Motor neuron (in vitro differentiated cells): ENCODE measurements at regions not wholly inside any gene's neighbourhood (a gene's known extent, or its start where the extent isn't known, plus 50 kb on each side); places are given as distances from the start of the nearest gene placed in this dataset.

Experiments used
- ATAC-seq, 8 experiments: fragments of 200-7000 bp; cut with Tn5 transposase; replicated peaks in 6 of 8; 2 replicates each; pipeline ENCODE4 v1.8.0; 2021; ENCODE audit warnings: mild to moderate bottlenecking in 8 of 8, moderate library complexity in 8 of 8
- H3K27ac ChIP-seq, 2 donors: fragments of 250-450 bp; sonication (Bioruptor Pico); 2 replicates each; pipeline ENCODE4 v1.9.0; 2021; ENCODE audit warnings: antibody characterized with exemption in 2 of 2, mild to moderate bottlenecking in 2 of 2, moderate library complexity in 1 of 2
- H3K4me1 ChIP-seq, 2 donors: fragments of 250-450 bp; sonication (Bioruptor Pico); replicated peaks in 1 of 2; 2 replicates each; pipeline ENCODE4 v1.6.1; 2021; ENCODE audit warnings: antibody characterized with exemption in 2 of 2, mild to moderate bottlenecking in 2 of 2, moderate library complexity in 1 of 2
- H3K4me3 ChIP-seq, 5 donors: fragments of 250-450 bp; sonication (Bioruptor Pico); 2 replicates each; pipeline ENCODE4 v1.9.0; 2021; ENCODE audit warnings: antibody characterized with exemption in 5 of 5, mild to moderate bottlenecking in 5 of 5, moderate library complexity in 4 of 5
- WGBS, 10 experiments: fragments of 450-650 bp; shearing (Covaris generic); methylation state at CpG; one replicate each; pipeline ENCODE4 v1.0.0; 2022; 5-methylcytosine and 5-hydroxymethylcytosine counted together
- in situ Hi-C, 9 experiments: fragments of 400-800 bp; cut with MboI; loops; one replicate each; pipeline ENCODE4 v1.15.0; 2021; ENCODE audit warnings: low sequenced_read_pairs in 9 of 9, low pct_unique_long_range_greater_than_20kb in 2 of 9; ENCODE audit not compliant: unreplicated experiment in 9 of 9

DNA sequence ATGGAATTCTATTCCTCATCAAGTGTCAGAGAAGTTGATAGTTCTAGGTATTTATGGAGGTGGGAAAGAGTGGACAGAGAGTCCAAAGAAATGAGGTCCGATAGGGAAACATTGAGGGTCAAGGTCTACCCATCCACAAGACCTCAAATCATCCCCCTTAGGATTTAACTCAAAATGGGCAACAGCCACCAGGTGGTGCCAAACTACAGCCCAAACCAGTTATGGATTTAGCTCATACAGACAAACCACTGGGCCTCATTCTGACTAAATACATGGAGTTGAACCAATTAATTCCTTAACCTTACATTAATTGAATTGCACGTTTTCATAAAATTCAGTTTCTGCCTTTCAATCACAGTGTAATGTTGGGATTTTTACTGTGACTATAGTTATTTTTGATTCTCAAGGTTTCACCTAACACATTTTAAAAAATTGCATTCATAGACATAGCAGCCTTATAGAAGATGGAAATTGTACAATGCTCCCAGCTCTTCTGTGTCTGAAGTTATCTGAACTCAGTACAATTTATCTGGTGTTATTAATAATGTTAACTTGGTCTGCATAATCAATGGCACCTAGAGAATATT, 98.2 kb upstream of the HNMT start:
- 0 to 40% (median 3%) methylated on average over 1 to 2 of the region's 2 CpGs; no CpG with 5 or more reads in 2 of the 10 experiments for WGBS, 10 experiments
- in situ Hi-C loops = no loop called here

DNA sequence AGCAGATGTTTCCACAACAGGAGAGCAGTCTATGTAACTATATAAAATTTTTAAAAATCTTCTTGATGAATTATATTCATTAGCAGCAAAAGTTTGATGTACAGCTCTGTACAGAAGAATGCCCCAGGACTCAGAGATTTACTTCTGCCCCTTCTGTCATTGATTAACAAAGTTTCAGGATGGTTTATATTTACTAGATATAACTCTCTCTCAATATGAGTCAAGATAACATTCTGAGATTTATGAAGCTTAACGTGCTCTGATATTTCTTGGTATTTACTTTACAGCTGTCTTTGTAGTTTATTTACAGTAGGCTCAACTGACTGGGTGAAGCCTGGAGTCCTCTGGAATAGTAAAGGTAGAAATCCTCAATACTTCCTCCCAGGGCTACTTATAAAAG, 93.6 kb upstream of the HNMT start:
- 0 to 100% (median 57%) methylated on average over 1 of the region's 1 CpG; no CpG with 5 or more reads in 1 of the 10 experiments for WGBS, 10 experiments
- in situ Hi-C loops = no loop called here
- no peak overlapping the region for H3K27ac ChIP-seq
- no peak overlapping the region for H3K4me3 ChIP-seq
- ATAC-seq = no peak
- peaks cover 0 to 3% of the 10 kb centered on the region in 2 donors for H3K4me1 ChIP-seq

More for the DNA sequence above, 98.2 kb upstream of the HNMT start:
- no peak overlapping the region for H3K4me3 ChIP-seq
- ATAC-seq = peak in 4 of 8 experiments; percentile 62 to 79 (median 73)
- H3K4me1 ChIP-seq = peaks cover 0 to 12% of the 10 kb centered on the region in 2 donors
- H3K27ac ChIP-seq = no peak overlapping the region

DNA sequence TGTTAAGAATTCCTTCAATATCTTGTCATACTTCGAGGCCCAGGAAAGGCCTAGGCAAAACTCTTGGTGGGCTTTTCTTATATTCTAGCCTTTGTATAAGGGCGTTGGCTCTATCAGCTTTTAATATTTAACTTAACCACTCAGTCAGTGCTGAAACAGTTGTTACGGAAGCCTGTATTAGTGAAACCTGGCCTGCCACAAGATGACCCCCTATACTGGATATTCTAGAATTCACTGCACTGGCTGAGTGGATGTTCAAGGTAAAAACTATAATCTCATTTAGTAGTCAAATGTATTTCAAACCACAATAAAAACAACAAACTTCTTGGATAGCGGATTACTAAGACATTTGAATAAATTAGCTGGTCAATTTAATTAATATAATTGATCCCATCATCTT, 91.7 kb upstream of the HNMT start:
- H3K4me3 ChIP-seq = no peak overlapping the region
- H3K4me1 ChIP-seq = peaks cover 0 to 2% of the 10 kb centered on the region in 2 donors
- in situ Hi-C loops = no loop called here
- no peak for ATAC-seq
- H3K27ac ChIP-seq = no peak overlapping the region
- 37 to 88% (median 80%) methylated on average over 2 to 4 of the region's 4 CpGs; no CpG with 5 or more reads in 3 of the 10 experiments for WGBS, 10 experiments

DNA sequence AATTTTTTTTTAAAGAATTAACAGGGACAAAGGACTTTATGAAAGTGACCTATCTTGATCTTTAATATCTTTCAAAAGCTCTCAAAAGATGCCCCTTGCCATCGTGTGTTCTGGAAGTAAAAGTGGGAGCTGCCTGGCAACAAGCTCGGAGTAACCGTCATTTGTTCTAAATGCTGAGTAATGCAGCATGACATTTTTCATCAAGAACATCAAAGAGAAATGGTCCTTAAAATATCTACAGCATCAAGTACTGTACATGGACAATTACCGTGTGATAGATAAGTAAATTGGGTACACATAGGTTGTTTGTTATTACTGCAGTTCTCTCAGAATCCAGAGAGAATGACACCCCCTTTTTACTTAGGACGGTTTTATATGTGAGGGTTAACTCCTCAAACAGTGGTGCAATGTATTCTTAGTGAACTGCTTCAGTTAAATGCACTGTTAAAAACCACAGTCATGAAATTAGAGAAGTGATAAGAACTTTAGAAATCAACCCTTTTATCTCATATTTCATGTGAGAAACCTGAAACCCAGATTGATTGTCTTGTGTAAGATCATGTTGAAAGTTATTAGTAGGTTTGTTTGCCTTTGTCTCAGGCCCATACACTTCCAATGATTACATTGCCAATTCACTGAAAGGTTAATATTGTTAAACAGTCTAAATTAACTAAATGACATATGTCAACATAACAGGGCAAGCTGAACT, 90.6 kb upstream of the HNMT start:
- WGBS, 10 experiments = 42 to 94% (median 62%) methylated on average over 1 to 4 of the region's 5 CpGs; no CpG with 5 or more reads in 1 of the 10 experiments
- in situ Hi-C loops = no loop called here
- ATAC-seq = no peak
- no peak overlapping the region for H3K4me3 ChIP-seq
- H3K27ac ChIP-seq = no peak overlapping the region
- no peaks in the 10 kb centered on the region for H3K4me1 ChIP-seq

DNA sequence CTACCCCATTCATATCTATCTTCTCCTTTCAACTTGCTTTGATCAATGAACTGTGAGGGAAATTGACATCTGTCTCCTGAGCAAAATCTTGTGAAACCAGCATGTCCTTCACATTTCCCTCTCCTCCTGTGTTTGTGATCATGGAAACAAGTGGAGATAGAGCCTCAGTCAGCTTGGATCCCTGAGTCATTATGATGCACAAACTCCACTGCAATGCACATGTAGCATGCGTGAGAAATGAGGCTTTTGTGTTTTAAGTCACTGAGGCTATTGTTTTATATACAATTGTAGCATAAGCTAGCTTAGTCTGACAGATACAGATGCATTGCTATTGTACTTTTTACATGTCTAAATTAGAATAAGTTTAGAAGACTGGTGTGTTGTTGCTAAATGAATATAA, 85.2 kb upstream of the HNMT start:
- peak in 7 of 8 experiments; percentile 16 to 73 (median 56) for ATAC-seq
- WGBS, 10 experiments = 0 to 100% (median 38%) methylated on average over 1 of the region's 1 CpG; no CpG with 5 or more reads in 5 of the 10 experiments

DNA sequence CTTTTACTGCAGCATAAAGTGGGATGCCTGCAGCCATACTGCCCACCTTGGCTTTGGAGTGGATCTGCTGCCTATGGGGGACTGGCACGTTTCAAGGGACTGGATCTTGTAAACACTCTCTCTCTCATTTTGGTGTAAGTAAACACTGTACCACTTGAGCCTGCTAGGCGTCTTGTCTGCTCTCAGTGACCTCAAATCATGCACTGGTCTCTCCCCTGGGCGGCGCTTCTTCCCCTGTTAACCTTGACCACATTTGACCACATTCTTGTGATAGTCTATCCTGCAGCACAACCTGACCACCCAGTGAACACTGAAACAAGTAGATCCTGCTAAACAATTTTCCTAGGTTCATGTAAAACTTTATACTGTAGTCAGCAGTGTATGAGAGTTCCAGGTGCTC, 82.6 kb upstream of the HNMT start:
- in situ Hi-C loops = loop anchor here in 2 of 9 experiments (25.0 kb wide), 1 partner anchor 906 kb away; the partner anchor contains the start of gene NXPH2 (in 2 of the 2)

More for the DNA sequence above, 85.2 kb upstream of the HNMT start:
- Histone ChIP-seq H3K4me1 (peaks cover 0 to 2% of the 10 kb centered on the region in 2 donors), H3K4me3 (no peak overlapping the region), H3K27ac (no peak overlapping the region)
- in situ Hi-C loops = loop anchor here in 2 of 9 experiments (25.0 kb wide), 1 partner anchor 908 kb away; the partner anchor contains the start of gene NXPH2 (in 2 of the 2)

DNA sequence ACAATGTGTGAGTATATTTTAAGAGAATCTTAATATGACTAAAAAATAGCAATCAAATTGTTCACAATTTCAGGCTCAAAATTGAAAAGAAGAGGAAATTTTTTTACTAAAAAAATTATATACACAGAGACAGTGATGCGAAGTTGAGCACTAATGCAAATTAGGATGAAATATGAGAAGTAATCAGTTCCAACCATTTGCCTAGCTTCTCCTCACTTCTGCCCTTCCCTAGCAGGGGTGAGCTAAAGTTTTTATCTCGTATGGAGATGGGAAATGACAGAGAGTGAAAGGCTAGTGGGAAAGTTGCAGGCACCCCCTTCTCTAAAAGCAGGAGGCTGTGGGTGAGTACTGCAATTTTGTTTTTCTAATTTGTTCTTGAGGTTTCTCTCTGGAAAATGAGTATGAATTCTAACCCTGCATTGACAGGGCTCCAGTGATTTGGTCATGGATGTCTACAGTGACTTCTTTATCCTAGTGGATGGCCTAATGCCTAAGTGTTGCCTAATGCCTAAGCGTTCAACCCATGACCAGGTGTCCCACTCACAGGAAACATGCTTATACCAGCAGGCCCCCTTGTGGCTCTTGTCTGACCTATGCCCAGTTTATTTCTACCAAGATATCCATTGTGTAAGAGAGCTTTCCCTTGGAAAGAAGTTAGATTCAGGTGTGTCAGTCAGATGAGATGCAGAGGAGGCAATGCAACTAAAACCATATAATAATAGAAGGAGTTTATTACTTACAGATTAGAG, 78.0 kb upstream of the HNMT start:
- in situ Hi-C loops = loop anchor here in 2 of 9 experiments (25.0 kb wide), 1 partner anchor 901 kb away; the partner anchor contains the start of gene NXPH2 (in 2 of the 2)
- ATAC-seq = peak in 3 of 8 experiments; percentile 55 to 85 (median 66)
- H3K4me3 ChIP-seq = no peak overlapping the region
- WGBS, 10 experiments = 0 to 100% (median 70%) methylated on average over 1 to 3 of the region's 3 CpGs; no CpG with 5 or more reads in 1 of the 10 experiments
- no peaks in the 10 kb centered on the region for H3K4me1 ChIP-seq
- H3K27ac ChIP-seq = no peak overlapping the region

More for the DNA sequence above, 82.6 kb upstream of the HNMT start:
- WGBS, 10 experiments = 0 to 93% (median 69%) methylated on average over 2 to 4 of the region's 4 CpGs; no CpG with 5 or more reads in 5 of the 10 experiments
- Histone ChIP-seq H3K4me1 (peaks cover 0 to 2% of the 10 kb centered on the region in 2 donors), H3K4me3 (no peak overlapping the region), H3K27ac (no peak overlapping the region)
- no peak for ATAC-seq

DNA sequence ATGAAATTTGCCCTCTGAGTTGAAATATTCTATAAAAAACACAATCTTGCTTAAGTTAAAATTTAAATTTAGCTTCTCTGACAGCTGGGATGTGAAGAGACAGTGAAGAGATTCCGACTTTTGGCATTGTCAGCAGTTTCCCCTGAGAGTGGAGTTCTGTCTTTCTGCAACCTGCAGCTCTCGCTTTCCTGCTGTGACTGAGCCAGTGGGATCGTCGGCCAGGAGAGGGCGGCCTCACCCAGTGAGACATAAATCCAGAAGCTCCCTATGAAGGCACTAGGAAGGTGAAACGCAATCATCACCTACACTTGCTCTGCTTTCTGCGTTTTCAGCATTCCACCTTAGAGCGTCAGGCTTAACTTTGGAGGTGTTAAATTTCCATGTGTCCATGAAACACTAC, 75.4 kb upstream of the HNMT start:
- in situ Hi-C loops = loop anchor here in 2 of 9 experiments (25.0 kb wide), 1 partner anchor 898 kb away; the partner anchor contains the start of gene NXPH2 (in 2 of the 2)
- WGBS, 10 experiments = 0 to 45% (median 33%) methylated on average over 1 to 8 of the region's 8 CpGs; no CpG with 5 or more reads in 1 of the 10 experiments
- no peak for ATAC-seq

DNA sequence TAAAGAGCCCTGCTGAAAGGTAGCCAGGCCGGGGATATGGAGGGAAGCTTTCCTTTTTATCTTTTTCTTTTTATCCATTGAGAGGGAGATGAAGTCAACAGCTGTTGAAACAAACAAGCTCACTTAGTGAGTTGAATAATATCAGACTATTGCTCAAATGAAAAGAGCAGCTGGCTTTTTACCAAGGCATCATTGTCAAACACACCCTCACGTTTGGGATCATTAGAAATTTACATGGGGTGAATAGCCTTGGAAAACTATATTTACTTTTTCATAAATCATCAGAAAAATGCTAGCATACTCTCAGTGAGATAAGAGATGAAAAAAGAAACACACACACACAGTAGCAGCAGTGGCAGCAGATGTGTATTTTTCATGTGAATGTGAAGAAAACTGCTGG, 71.5 kb upstream of the HNMT start:
- Histone ChIP-seq H3K27ac (no peak overlapping the region), H3K4me3 (no peak overlapping the region), H3K4me1 (peaks cover 9 to 14% of the 10 kb centered on the region in 2 donors)
- WGBS, 10 experiments = 0 to 22% (median 0%) methylated on average over 1 to 2 of the region's 2 CpGs; no CpG with 5 or more reads in 1 of the 10 experiments
- in situ Hi-C loops = loop anchor here in 2 of 9 experiments (25.0 kb wide), 1 partner anchor 895 kb away; the partner anchor contains the start of gene NXPH2 (in 2 of the 2)
- ATAC-seq = peak in 5 of 8 experiments; percentile 84 to 91 (median 87)

More for the DNA sequence above, 75.4 kb upstream of the HNMT start:
- Histone ChIP-seq H3K4me3 (no peak overlapping the region), H3K27ac (no peak overlapping the region), H3K4me1 (peaks cover 9 to 14% of the 10 kb centered on the region in 2 donors)

DNA sequence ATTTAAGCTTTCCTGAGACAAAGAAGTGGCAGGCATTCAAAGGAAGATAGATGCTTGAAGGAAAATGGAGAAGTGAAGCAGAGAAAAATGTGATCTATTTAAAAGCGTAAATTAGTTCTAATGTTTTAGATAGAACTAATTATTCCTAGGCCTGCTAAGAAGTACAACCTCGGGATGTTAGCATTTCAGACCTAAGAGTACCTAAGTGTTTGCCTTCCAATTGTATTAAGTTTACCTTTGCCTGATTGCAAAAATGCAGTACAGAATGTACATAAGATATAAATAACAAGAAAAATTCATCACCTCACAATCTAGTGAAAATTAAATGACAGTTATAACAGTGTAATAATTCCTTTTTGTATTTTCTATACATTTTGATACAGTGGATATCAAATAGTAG, 71.1 kb upstream of the HNMT start:
- Histone ChIP-seq H3K4me3 (no peak overlapping the region), H3K4me1 (peaks cover 9 to 14% of the 10 kb centered on the region in 2 donors), H3K27ac (no peak overlapping the region)
- 0 to 54% (median 22%) methylated on average over 1 to 2 of the region's 2 CpGs; no CpG with 5 or more reads in 1 of the 10 experiments for WGBS, 10 experiments
- in situ Hi-C loops = loop anchor here in 2 of 9 experiments (25.0 kb wide), 1 partner anchor 894 kb away; the partner anchor contains the start of gene NXPH2 (in 2 of the 2)
- no peak for ATAC-seq

DNA sequence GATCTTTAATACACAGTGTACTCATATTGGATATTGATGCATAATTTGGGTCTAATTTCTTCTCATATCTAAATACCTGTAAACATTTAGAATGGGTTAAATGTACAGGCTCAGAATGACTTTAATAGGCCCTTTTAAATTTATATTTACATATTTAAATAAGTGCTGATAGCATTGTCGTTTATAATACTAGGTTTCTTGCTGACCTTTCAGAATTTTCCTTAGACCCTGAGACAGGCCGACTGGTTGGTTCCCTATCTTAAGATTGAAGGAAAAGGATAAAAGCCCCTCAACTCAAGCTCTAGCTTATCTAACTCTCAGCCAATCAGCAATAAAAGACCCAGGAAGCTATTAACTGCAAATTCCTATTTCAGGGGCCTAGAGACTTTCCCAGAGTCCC, 67.8 kb upstream of the HNMT start:
- Histone ChIP-seq H3K4me3 (no peak overlapping the region), H3K27ac (no peak overlapping the region), H3K4me1 (peaks cover 9 to 14% of the 10 kb centered on the region in 2 donors)
- in situ Hi-C loops = loop anchor here in 2 of 9 experiments (25.0 kb wide), 1 partner anchor 891 kb away; the partner anchor contains the start of gene NXPH2 (in 2 of the 2)
- WGBS, 10 experiments = 19 to 80% (median 49%) methylated on average over 1 to 2 of the region's 2 CpGs; no CpG with 5 or more reads in 2 of the 10 experiments
- ATAC-seq = no peak

DNA sequence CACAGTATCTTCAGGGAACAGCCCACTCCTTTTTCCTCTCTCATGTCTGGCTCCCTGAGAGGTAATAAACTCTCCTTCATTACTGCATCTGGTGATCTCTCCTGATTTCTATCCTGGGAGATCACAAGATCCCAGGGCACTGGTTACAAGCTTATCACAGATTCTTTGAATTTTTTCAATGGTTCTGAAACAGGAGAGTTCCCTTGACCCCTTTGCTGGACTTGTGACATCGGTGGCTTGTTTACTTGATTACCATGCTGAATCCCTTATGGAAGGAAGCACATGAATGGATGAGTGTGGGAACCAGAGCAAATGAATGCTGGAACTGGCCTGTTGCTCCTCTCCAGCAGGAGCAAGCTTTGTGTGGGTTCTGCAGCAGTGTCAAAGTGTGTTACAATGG, 67.2 kb upstream of the HNMT start:
- Histone ChIP-seq H3K27ac (no peak overlapping the region), H3K4me1 (peaks cover 5 to 12% of the 10 kb centered on the region in 2 donors), H3K4me3 (no peak overlapping the region)
- in situ Hi-C loops = loop anchor here in 2 of 9 experiments (25.0 kb wide), 1 partner anchor 890 kb away; the partner anchor contains the start of gene NXPH2 (in 2 of the 2)
- ATAC-seq = no peak
- 0 to 71% (median 44%) methylated on average over 1 of the region's 1 CpG; no CpG with 5 or more reads in 5 of the 10 experiments for WGBS, 10 experiments
